Adrenal gland (tissue), 9 donors: ENCODE measurements at regions not wholly inside any gene's neighbourhood (a gene's known extent, or its start where the extent isn't known, plus 50 kb on each side); places are given as distances from the start of the nearest gene placed in this dataset.

Source experiments
- DNase-seq, 7 donors: peaks; one replicate each; pipeline ENCODE4 v3.0.0-alpha.2; 2019 to 2020
- H3K27ac ChIP-seq, 5 donors: fragments of 200-600 bp; sonication (generic) in 4 of 5; 1 replicate in 3 of 5; 2 replicates in 2 of 5; pipeline versions ENCODE4 v1.5.1 to v1.8.0; 2016 to 2020; ENCODE audit warnings: mild to moderate bottlenecking in 1 of 5
- H3K27me3 ChIP-seq: fragments of 200-600 bp; 2 replicates; pipeline ENCODE4 v1.8.0; 2021
- H3K36me3 ChIP-seq, 2 donors: fragments of 200-600 bp; replicated peaks in 1 of 2; 1 replicate in 1 of 2; 2 replicates in 1 of 2; pipeline versions ENCODE4 v1.5.1 to v1.8.0; 2018 to 2022
- H3K4me1 ChIP-seq, 2 donors: fragments of 200-600 bp; replicated peaks in 1 of 2; 1 replicate in 1 of 2; 2 replicates in 1 of 2; pipeline versions ENCODE4 v1.5.1 to v1.8.0; 2018 to 2021
- H3K4me3 ChIP-seq, 4 donors: fragments of 200-600 bp; sonication (generic) in 3 of 4; one replicate each; pipeline ENCODE4 v1.5.1; 2016 to 2018
- H3K9me3 ChIP-seq, 3 donors: fragments of 200-600 bp; sonication (generic) in 1 of 3; replicated peaks in 1 of 3; 1 replicate in 2 of 3; 2 replicates in 1 of 3; pipeline versions ENCODE4 v1.5.1 to v1.8.0; 2016 to 2021
- POLR2A ChIP-seq, 2 donors: fragments of 450-650 bp; IDR thresholded peaks; one replicate each; pipeline ENCODE4 v1.6.1; 2017; ENCODE audit warnings: antibody characterized with exemption in 2 of 2, mild to moderate bottlenecking in 2 of 2, moderate library complexity in 1 of 2
- WGBS, 4 donors: extraction: QIAGEN DNeasy Blood & Tissue Kit in 2 of 4; methylation state at CpG; one replicate each; pipeline versions ENCODE4 v1.1.5 to v1.1.7; 2013 to 2017; 5-methylcytosine and 5-hydroxymethylcytosine counted together
- intact Hi-C, 2 donors: fragments of 100-400 bp; cut with DNase I; formaldehyde crosslinking; loops; one replicate each; pipeline versions ENCODE4 v1.14.1 to v1.15.0; 2022 to 2023
- TF ChIP-seq, protein P1 (sequence below), 6 experiments: fragments of 450-650 bp in 4 of 6; fragments of 200-600 bp in 2 of 6; sonication (generic) in 1 of 6; IDR thresholded peaks; 1 replicate in 5 of 6; 2 replicates in 1 of 6; pipeline versions ENCODE4 v1.5.1 to v1.8.0; 2016 to 2021; ENCODE audit warnings: antibody characterized with exemption in 6 of 6, mild to moderate bottlenecking in 2 of 6, moderate library complexity in 1 of 6
- donor health status: healthy with polysubstance abuse.
- donor health status: Bipolar disorder and iron deficiency.
- donor health status: DM: yes; HTN: yes; CAD: no.
- donor health status: DM: no; HTN: no; CAD: no.
- donor health status: DM: no; HTN: no; CAD: no.

DNA sequence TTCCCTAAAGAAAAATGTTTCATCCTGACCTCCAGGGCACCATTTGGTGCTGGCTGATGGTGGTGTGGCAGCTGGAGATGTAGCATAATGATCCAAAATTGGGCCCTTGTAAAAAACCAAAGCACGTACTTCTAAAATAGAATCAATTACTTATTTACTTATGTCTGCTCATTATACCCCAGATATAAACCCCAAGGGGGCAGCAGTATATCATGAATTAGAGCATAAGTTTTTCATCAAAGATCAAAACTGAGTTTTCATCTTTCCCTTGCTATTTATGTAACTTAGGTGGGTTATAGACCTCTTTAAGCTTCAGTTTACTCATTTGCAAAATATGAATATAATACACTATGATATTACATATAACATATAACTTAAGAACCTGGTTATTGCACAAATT is 241.1 kb downstream of the TACR3 start:
- WGBS, 4 donors: 55 to 72% (median 64%) methylated on average over 1 of the region's 1 CpG
- Histone ChIP-seq H3K27me3 (no peaks in the 10 kb centered on the region), H3K4me3 (no peak overlapping the region), H3K4me1 (no peaks in the 10 kb centered on the region), H3K9me3 (no peaks in the 10 kb centered on the region), H3K36me3 (no peaks in the 10 kb centered on the region), H3K27ac (no peak overlapping the region)
- DNase-seq: no peak
- intact Hi-C loops: no loop called here
- TF ChIP-seq, protein P1, sequence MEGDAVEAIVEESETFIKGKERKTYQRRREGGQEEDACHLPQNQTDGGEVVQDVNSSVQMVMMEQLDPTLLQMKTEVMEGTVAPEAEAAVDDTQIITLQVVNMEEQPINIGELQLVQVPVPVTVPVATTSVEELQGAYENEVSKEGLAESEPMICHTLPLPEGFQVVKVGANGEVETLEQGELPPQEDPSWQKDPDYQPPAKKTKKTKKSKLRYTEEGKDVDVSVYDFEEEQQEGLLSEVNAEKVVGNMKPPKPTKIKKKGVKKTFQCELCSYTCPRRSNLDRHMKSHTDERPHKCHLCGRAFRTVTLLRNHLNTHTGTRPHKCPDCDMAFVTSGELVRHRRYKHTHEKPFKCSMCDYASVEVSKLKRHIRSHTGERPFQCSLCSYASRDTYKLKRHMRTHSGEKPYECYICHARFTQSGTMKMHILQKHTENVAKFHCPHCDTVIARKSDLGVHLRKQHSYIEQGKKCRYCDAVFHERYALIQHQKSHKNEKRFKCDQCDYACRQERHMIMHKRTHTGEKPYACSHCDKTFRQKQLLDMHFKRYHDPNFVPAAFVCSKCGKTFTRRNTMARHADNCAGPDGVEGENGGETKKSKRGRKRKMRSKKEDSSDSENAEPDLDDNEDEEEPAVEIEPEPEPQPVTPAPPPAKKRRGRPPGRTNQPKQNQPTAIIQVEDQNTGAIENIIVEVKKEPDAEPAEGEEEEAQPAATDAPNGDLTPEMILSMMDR (IDR thresholded peaks at IDR 0.05): no peak
- no peak for TF ChIP-seq POLR2A (IDR thresholded peaks at IDR 0.05)

DNA sequence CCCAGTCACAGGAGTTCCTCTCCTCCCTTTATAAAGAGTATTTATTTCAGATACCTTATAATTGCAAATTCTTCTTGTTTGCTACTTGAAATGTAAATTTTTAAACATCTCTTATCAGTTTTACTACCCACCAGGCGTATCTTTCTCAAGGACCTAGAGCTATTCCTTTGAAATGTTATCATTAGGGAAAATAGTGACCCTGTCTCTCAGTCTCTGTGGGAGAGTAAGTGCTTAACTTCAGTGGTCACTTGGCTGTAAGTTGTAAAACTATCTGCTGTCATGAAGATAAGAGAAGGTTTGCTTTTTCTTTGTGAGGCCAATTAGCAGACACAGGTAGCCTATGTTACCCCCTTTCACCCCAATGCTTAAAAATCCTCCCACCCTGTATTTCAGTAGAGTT is 241.6 kb downstream of the TACR3 start:
- H3K4me1 ChIP-seq: no peaks in the 10 kb centered on the region
- H3K9me3 ChIP-seq: no peaks in the 10 kb centered on the region
- H3K4me3 ChIP-seq: no peak overlapping the region
- no peaks in the 10 kb centered on the region for H3K27me3 ChIP-seq
- DNase-seq: no peak
- H3K36me3 ChIP-seq: no peaks in the 10 kb centered on the region
- no peak for TF ChIP-seq POLR2A (IDR thresholded peaks at IDR 0.05)
- TF ChIP-seq, protein P1 (IDR thresholded peaks at IDR 0.05): no peak
- no peak overlapping the region for H3K27ac ChIP-seq
- 27 to 48% (median 30%) methylated on average over 1 of the region's 1 CpG for WGBS, 4 donors
- intact Hi-C loops: no loop called here

DNA sequence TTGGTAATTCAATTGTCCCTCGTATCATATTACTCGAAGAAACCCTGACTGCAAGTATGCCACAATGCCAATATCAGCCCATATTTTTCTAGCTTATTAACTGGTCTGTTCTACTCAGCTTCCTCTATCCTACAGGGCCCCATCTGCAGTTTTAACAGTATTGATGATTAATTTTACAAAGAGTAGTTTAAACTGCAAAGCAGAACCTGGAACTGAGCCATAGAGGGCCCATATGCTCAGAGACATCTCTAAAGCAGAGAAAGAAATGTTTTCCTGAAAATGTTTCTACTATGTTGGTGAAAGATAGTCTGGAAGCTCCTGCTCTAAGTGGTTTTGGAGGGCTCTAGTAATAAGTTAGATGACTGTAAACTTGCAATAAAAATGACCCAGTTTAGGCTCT is 259.4 kb upstream of the CENPE start:
- no peak overlapping the region for H3K4me3 ChIP-seq
- H3K27ac ChIP-seq: no peak overlapping the region
- 79 to 86% (median 80%) methylated on average over 2 of the region's 2 CpGs for WGBS, 4 donors
- no peak for TF ChIP-seq POLR2A (IDR thresholded peaks at IDR 0.05)
- TF ChIP-seq, protein P1 (IDR thresholded peaks at IDR 0.05): no peak
- H3K9me3 ChIP-seq: no peaks in the 10 kb centered on the region
- H3K27me3 ChIP-seq: no peaks in the 10 kb centered on the region
- no peaks in the 10 kb centered on the region for H3K36me3 ChIP-seq
- intact Hi-C loops: no loop called here
- no peaks in the 10 kb centered on the region for H3K4me1 ChIP-seq
- no peak for DNase-seq

DNA sequence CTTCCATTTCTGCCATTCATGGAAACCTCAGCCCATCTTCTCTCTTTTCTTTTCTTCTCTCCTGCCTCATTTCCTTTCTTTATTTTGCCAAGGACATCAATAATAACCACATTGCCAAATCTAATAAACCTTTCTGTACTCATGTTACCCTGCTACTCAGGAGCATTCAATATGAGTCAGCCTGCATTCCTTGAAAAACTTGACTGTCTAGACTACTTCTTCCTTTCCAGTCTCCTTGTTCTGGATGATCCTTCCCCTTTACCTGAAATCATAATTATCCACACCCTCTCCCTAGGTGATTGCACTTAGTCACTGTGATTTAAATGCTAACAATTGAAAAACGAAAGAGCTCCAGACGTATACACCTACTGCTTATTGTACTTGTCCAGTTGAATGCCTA is 253.2 kb upstream of the CENPE start:
- DNase-seq: no peak
- 55 to 64% (median 63%) methylated on average over 2 of the region's 2 CpGs for WGBS, 4 donors
- Histone ChIP-seq H3K9me3 (no peaks in the 10 kb centered on the region), H3K27ac (no peak overlapping the region), H3K36me3 (no peaks in the 10 kb centered on the region), H3K4me1 (no peaks in the 10 kb centered on the region), H3K4me3 (no peak overlapping the region), H3K27me3 (no peaks in the 10 kb centered on the region)
- TF ChIP-seq, protein P1 (IDR thresholded peaks at IDR 0.05): no peak
- intact Hi-C loops: no loop called here
